WTC11 (cell line): ENCODE measurements at regions not wholly inside any gene's neighbourhood (a gene's known extent, or its start where the extent isn't known, plus 50 kb on each side); places are given as distances from the start of the nearest gene placed in this dataset.

Experiments
- ATF6 ChIP-seq: sonication (generic); formaldehyde crosslinking; IDR thresholded peaks from 2 replicates; pipeline ENCODE4 v1.8.1; 2023; ENCODE audit warnings: mild to moderate bottlenecking, missing genetic modification reagents
- CBFB ChIP-seq: sonication (generic); formaldehyde crosslinking; IDR thresholded peaks from 2 replicates; pipeline ENCODE4 v1.8.1; 2022; ENCODE audit warnings: mild to moderate bottlenecking, low read depth, missing genetic modification reagents
- CTCF ChIP-seq: fragments of 200-600 bp; IDR thresholded peaks from 2 replicates; pipeline ENCODE4 v1.8.0; 2022; ENCODE audit warnings: antibody characterized with exemption
- FOXP1 ChIP-seq: sonication (generic); formaldehyde crosslinking; IDR thresholded peaks from 2 replicates; pipeline ENCODE4 v1.8.0; 2022; ENCODE audit warnings: missing genetic modification reagents, mild to moderate bottlenecking, moderate library complexity, borderline replicate concordance
- HMGA2 ChIP-seq: fragments of 250-450 bp; sonication (Bioruptor Pico); IDR thresholded peaks from 2 replicates; pipeline ENCODE4 v1.4.0; 2021; ENCODE audit warnings: mild to moderate bottlenecking, moderate library complexity
- IRF1 ChIP-seq: sonication (generic); formaldehyde crosslinking; IDR thresholded peaks from 2 replicates; pipeline ENCODE4 v1.8.0; 2023; ENCODE audit warnings: missing genetic modification reagents
- MAX ChIP-seq: sonication (generic); formaldehyde crosslinking; IDR thresholded peaks from 2 replicates; pipeline ENCODE4 v1.8.0; 2022; ENCODE audit warnings: mild to moderate bottlenecking, missing genetic modification reagents
- RELA ChIP-seq: sonication (generic); formaldehyde crosslinking; IDR thresholded peaks from 2 replicates; pipeline ENCODE4 v1.8.1; 2022; ENCODE audit warnings: missing genetic modification reagents, mild to moderate bottlenecking, borderline replicate concordance
- TEAD4 ChIP-seq: sonication (generic); formaldehyde crosslinking; IDR thresholded peaks from 2 replicates; pipeline ENCODE4 v1.8.0; 2022; ENCODE audit warnings: mild to moderate bottlenecking, missing genetic modification reagents
- TP53 ChIP-seq: sonication (generic); formaldehyde crosslinking; IDR thresholded peaks from 2 replicates; pipeline ENCODE4 v1.8.1; 2023; ENCODE audit warnings: mild to moderate bottlenecking, missing genetic modification reagents
- ZBTB21 ChIP-seq: sonication (generic); formaldehyde crosslinking; IDR thresholded peaks from 2 replicates; pipeline ENCODE4 v1.8.1; 2023; ENCODE audit warnings: mild to moderate bottlenecking, missing genetic modification reagents, borderline replicate concordance
- ZMAT4 ChIP-seq: fragments of 250-450 bp; sonication (Bioruptor Pico); IDR thresholded peaks from 2 replicates; pipeline ENCODE4 v1.9.0; 2021; ENCODE audit warnings: mild to moderate bottlenecking
- ZNF232 ChIP-seq: sonication (generic); formaldehyde crosslinking; IDR thresholded peaks from 2 replicates; pipeline ENCODE4 v1.8.0; 2022; ENCODE audit warnings: mild to moderate bottlenecking, missing genetic modification reagents
- ZNF423 ChIP-seq: fragments of 250-450 bp; sonication (Bioruptor Pico); IDR thresholded peaks from 2 replicates; pipeline ENCODE4 v2.1.2; 2022; ENCODE audit warnings: mild to moderate bottlenecking, moderate library complexity

GRCh38 chr13:80574113-80574850 is 233.4 kb upstream of the SPRY2 start:
- no peak for TF ChIP-seq CTCF
- no peak for TF ChIP-seq MAX (CRISPR knock-in tag)
- no peak for TF ChIP-seq HMGA2 (CRISPR knock-in tag)
- no peak for TF ChIP-seq TP53 (CRISPR knock-in tag)
- TF ChIP-seq ZNF423 (CRISPR knock-in tag) = no peak
- TF ChIP-seq RELA = no peak
- no peak for TF ChIP-seq ZNF232 (CRISPR knock-in tag)
- no peak for TF ChIP-seq TEAD4
- no peak for TF ChIP-seq ATF6 (CRISPR knock-in tag)
- TF ChIP-seq IRF1 = no peak
- no peak for TF ChIP-seq CBFB (CRISPR knock-in tag)
- no peak for TF ChIP-seq ZMAT4 (CRISPR knock-in tag)
- no peak for TF ChIP-seq ZBTB21 (CRISPR knock-in tag)
- TF ChIP-seq FOXP1 (CRISPR knock-in tag) = no peak
